K562 (cell line): ENCODE measurements at regions not wholly inside any gene's neighbourhood (a gene's known extent, or its start where the extent isn't known, plus 50 kb on each side); places are given as distances from the start of the nearest gene placed in this dataset.

ENCODE experiments used
- HMG20B ChIP-seq: fragments of 250-450 bp; sonication (Bioruptor Pico); IDR thresholded peaks from 2 replicates; pipeline ENCODE4 v1.5.0; 2021; ENCODE audit warnings: mild to moderate bottlenecking
- RCOR1 ChIP-seq, 2 experiments: IDR thresholded peaks; 2 replicates each; pipeline ENCODE4 v1.6.1; 2012; ENCODE audit warnings: low read depth in 2 of 2, low read length in 2 of 2, borderline replicate concordance in 1 of 2, improper control_type of control experiment in 1 of 2
- ZBTB7A ChIP-seq: IDR thresholded peaks from 2 replicates; pipeline ENCODE4 v1.6.1; 2011; ENCODE audit warnings: low read depth, mild to moderate bottlenecking, low read length, moderate library complexity, borderline replicate concordance; ENCODE audit not compliant: control insufficient read depth
- ZFP36 ChIP-seq: fragments of 150-350 bp; IDR thresholded peaks from 2 replicates; pipeline ENCODE4 v1.6.1; 2018; ENCODE audit warnings: low read length, low read depth; ENCODE audit not compliant: partially characterized antibody
- TF ChIP-seq, protein P1 (sequence below): fragments of 450-650 bp; IDR thresholded peaks from 2 replicates; pipeline ENCODE4 v1.6.1; 2017; ENCODE audit warnings: antibody characterized with exemption, mild to moderate bottlenecking
- TF ChIP-seq, protein P2 (sequence below), 3 experiments: IDR thresholded peaks in 2 of 3; conservative IDR thresholded peaks in 1 of 3; 2 replicates each; pipeline ENCODE4 v1.5.1; 2011 to 2012; ENCODE audit warnings: low read length in 3 of 3, mild to moderate bottlenecking in 3 of 3, control low read depth in 2 of 3, improper control_type of control experiment in 1 of 3, inconsistent platforms in 1 of 3, low read depth in 1 of 3, mixed read lengths in 1 of 3, moderate library complexity in 1 of 3; ENCODE audit not compliant: insufficient read depth in 2 of 3
- TF ChIP-seq, protein P3 (sequence below): fragments of 250-450 bp; sonication (Bioruptor Pico); IDR thresholded peaks from 2 replicates; pipeline ENCODE4 v1.5.0; 2022; ENCODE audit warnings: mild to moderate bottlenecking

DNA sequence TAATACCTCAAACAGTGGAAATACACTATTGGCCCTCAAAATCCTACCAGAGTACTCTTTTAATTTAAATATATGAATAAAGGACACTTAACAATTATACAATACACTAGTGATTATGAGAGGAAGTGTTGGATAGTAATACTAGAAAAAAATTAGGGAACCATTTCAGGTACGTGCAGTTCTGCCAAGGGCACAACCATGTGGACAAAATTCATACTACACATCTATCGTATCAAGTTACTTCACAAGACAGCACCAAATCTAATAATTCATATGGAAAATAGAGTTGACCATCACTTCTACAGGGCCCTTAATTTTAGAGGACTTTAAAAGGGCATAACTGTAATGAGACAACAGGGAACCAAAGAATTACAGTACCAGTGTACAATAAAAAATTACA is 69.2 kb upstream of the ZCCHC13 start:
- TF ChIP-seq ZBTB7A (no peak), HMG20B (CRISPR knock-in tag) (no peak), RCOR1 (IDR thresholded peaks at IDR 0.05; ENCODE audit: borderline replicate concordance in 1 of 2, low read depth in 2 of 2, low read length in 2 of 2) (no peak), ZFP36 (no peak)
- TF ChIP-seq, protein P1, sequence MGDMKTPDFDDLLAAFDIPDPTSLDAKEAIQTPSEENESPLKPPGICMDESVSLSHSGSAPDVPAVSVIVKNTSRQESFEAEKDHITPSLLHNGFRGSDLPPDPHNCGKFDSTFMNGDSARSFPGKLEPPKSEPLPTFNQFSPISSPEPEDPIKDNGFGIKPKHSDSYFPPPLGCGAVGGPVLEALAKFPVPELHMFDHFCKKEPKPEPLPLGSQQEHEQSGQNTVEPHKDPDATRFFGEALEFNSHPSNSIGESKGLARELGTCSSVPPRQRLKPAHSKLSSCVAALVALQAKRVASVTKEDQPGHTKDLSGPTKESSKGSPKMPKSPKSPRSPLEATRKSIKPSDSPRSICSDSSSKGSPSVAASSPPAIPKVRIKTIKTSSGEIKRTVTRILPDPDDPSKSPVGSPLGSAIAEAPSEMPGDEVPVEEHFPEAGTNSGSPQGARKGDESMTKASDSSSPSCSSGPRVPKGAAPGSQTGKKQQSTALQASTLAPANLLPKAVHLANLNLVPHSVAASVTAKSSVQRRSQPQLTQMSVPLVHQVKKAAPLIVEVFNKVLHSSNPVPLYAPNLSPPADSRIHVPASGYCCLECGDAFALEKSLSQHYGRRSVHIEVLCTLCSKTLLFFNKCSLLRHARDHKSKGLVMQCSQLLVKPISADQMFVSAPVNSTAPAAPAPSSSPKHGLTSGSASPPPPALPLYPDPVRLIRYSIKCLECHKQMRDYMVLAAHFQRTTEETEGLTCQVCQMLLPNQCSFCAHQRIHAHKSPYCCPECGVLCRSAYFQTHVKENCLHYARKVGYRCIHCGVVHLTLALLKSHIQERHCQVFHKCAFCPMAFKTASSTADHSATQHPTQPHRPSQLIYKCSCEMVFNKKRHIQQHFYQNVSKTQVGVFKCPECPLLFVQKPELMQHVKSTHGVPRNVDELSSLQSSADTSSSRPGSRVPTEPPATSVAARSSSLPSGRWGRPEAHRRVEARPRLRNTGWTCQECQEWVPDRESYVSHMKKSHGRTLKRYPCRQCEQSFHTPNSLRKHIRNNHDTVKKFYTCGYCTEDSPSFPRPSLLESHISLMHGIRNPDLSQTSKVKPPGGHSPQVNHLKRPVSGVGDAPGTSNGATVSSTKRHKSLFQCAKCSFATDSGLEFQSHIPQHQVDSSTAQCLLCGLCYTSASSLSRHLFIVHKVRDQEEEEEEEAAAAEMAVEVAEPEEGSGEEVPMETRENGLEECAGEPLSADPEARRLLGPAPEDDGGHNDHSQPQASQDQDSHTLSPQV: no peak
- TF ChIP-seq, protein P2, sequence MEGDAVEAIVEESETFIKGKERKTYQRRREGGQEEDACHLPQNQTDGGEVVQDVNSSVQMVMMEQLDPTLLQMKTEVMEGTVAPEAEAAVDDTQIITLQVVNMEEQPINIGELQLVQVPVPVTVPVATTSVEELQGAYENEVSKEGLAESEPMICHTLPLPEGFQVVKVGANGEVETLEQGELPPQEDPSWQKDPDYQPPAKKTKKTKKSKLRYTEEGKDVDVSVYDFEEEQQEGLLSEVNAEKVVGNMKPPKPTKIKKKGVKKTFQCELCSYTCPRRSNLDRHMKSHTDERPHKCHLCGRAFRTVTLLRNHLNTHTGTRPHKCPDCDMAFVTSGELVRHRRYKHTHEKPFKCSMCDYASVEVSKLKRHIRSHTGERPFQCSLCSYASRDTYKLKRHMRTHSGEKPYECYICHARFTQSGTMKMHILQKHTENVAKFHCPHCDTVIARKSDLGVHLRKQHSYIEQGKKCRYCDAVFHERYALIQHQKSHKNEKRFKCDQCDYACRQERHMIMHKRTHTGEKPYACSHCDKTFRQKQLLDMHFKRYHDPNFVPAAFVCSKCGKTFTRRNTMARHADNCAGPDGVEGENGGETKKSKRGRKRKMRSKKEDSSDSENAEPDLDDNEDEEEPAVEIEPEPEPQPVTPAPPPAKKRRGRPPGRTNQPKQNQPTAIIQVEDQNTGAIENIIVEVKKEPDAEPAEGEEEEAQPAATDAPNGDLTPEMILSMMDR (IDR thresholded peaks at IDR 0.05 in 2 of 3, conservative IDR thresholded peaks at IDR 0.05 in 1 of 3; ENCODE audit: insufficient read depth in 2 of 3, low read depth in 1 of 3, low read length in 3 of 3): peak in 1 of 3 experiments; percentile 34; a peak in 2 of 6 replicates
- TF ChIP-seq, protein P3, sequence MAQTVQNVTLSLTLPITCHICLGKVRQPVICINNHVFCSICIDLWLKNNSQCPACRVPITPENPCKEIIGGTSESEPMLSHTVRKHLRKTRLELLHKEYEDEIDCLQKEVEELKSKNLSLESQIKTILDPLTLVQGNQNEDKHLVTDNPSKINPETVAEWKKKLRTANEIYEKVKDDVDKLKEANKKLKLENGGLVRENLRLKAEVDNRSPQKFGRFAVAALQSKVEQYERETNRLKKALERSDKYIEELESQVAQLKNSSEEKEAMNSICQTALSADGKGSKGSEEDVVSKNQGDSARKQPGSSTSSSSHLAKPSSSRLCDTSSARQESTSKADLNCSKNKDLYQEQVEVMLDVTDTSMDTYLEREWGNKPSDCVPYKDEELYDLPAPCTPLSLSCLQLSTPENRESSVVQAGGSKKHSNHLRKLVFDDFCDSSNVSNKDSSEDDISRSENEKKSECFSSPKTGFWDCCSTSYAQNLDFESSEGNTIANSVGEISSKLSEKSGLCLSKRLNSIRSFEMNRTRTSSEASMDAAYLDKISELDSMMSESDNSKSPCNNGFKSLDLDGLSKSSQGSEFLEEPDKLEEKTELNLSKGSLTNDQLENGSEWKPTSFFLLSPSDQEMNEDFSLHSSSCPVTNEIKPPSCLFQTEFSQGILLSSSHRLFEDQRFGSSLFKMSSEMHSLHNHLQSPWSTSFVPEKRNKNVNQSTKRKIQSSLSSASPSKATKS (CRISPR knock-in tag): no peak
